GM12878 (cell line): ENCODE measurements at regions not wholly inside any gene's neighbourhood (a gene's known extent, or its start where the extent isn't known, plus 50 kb on each side); places are given as distances from the start of the nearest gene placed in this dataset.

Experiments
- ATAC-seq: fragments of 200-7000 bp; cut with Tn5 transposase; 3 replicates; pipeline ENCODE4 v1.9.1; 2020; ENCODE audit warnings: mild to moderate bottlenecking, moderate library complexity
- BruUV-seq: library from RNA; stranded (reverse); fragments of 400-500 nt; replicated peaks from 2 replicates; lab custom pipeline; 2021; lab: Mats Ljungman, UMichigan
- CTCF ChIA-PET: fragments of 300-600 bp; sonication (Branson Sonifier 250); formaldehyde crosslinking; extraction: SDS; loops from one replicate; lab custom pipeline; 2021; ENCODE audit warnings: inconsistent platforms; lab: Yijun Ruan, JAX
- POLR2A ChIA-PET: fragments of 350-600 bp; formaldehyde crosslinking; extraction: SDS; loops from one replicate; lab custom pipeline; 2021; ENCODE audit warnings: inconsistent platforms; lab: Charles Lee
- RAD21 ChIA-PET: fragments of 300-600 bp; sonication (Branson Sonifier 250); formaldehyde crosslinking; loops from one replicate; lab custom pipeline; 2023; ENCODE audit warnings: antibody characterized with exemption; ENCODE audit not compliant: unreplicated experiment; lab: Charles Lee
- SMC1A ChIA-PET: fragments of 300-600 bp; sonication (Branson Sonifier 250); formaldehyde crosslinking; loops from one replicate; lab custom pipeline; 2023; ENCODE audit not compliant: unreplicated experiment, uncharacterized antibody; lab: Charles Lee
- DNase-seq: peaks from one replicate; pipeline ENCODE4 v3.0.0-alpha.2; 2011; ENCODE audit warnings: low read depth, low spot score
- FAIRE-seq: peaks from 3 replicates; lab custom pipeline; 2011; peaks lifted over from hg19 to GRCh38; lab: Jason Lieb, UNC
- H2AFZ ChIP-seq: 2 replicates; pipeline ENCODE4 v1.6.0; 2011; ENCODE audit warnings: low read depth, low read length, control low read depth; ENCODE audit not compliant: control insufficient read depth
- H3K27ac ChIP-seq: 2 replicates; pipeline ENCODE4 v1.5.1; 2011; ENCODE audit warnings: control low read depth; ENCODE audit not compliant: control insufficient read depth, insufficient read depth
- H3K27me3 ChIP-seq, 2 experiments: replicated peaks in 1 of 2; 2 replicates each; pipeline versions ENCODE4 v1.6.0 to v1.6.1; 2011; ENCODE audit warnings: low read length in 1 of 2; ENCODE audit not compliant: control insufficient read depth in 2 of 2, insufficient read depth in 2 of 2
- H3K36me3 ChIP-seq, 2 experiments: 2 replicates each; pipeline ENCODE4 v1.5.1; 2011; ENCODE audit warnings: low read length in 1 of 2; ENCODE audit not compliant: control insufficient read depth in 2 of 2, insufficient read depth in 2 of 2
- H3K4me1 ChIP-seq: 2 replicates; pipeline ENCODE4 v1.6.1; 2011; ENCODE audit warnings: mild to moderate bottlenecking, low read length, moderate library complexity, mixed read lengths; ENCODE audit not compliant: control insufficient read depth, insufficient read depth
- H3K4me2 ChIP-seq: 2 replicates; pipeline ENCODE4 v1.6.0; 2011; ENCODE audit warnings: control low read depth; ENCODE audit not compliant: control insufficient read depth, insufficient read depth
- H3K4me3 ChIP-seq: fragments of 200-600 bp; sonication (generic); 2 replicates; pipeline ENCODE4 v1.5.1; 2016
- H3K79me2 ChIP-seq: 2 replicates; pipeline ENCODE4 v1.6.0; 2011; ENCODE audit warnings: low read length; ENCODE audit not compliant: control insufficient read depth, insufficient read depth
- H3K9ac ChIP-seq: 2 replicates; pipeline ENCODE4 v1.8.0; 2011; ENCODE audit warnings: low read length, control low read depth, mixed read lengths; ENCODE audit not compliant: control insufficient read depth, insufficient read depth
- H3K9me3 ChIP-seq: replicated peaks from 3 replicates; pipeline ENCODE4 v1.5.1; 2011; ENCODE audit warnings: mild to moderate bottlenecking, low read length; ENCODE audit not compliant: control insufficient read depth, insufficient read depth
- H4K20me1 ChIP-seq: 2 replicates; pipeline ENCODE4 v1.6.0; 2011; ENCODE audit not compliant: control insufficient read depth, insufficient read depth
- ATF7 ChIP-seq: fragments of 450-650 bp; IDR thresholded peaks from 2 replicates; pipeline ENCODE4 v1.6.1; 2016; ENCODE audit warnings: low read depth, mild to moderate bottlenecking
- BMI1 ChIP-seq: fragments of 450-650 bp; IDR thresholded peaks from 2 replicates; pipeline ENCODE4 v1.6.1; 2016; ENCODE audit warnings: mild to moderate bottlenecking, moderate library complexity, borderline replicate concordance
- BRCA1 ChIP-seq: IDR thresholded peaks from 2 replicates; pipeline ENCODE4 v1.6.1; 2011; ENCODE audit warnings: low read depth, low read length, improper control_type of control experiment
- GABPA ChIP-seq: IDR thresholded peaks from 2 replicates; pipeline ENCODE4 v1.6.1; 2014; ENCODE audit warnings: antibody characterized with exemption, low read depth, mild to moderate bottlenecking, inconsistent platforms
- JUNB ChIP-seq: IDR thresholded peaks from 2 replicates; pipeline ENCODE4 v1.6.1; 2016; ENCODE audit warnings: antibody characterized with exemption, mild to moderate bottlenecking
- MEF2A ChIP-seq: IDR thresholded peaks from 2 replicates; pipeline ENCODE4 v1.6.1; 2011; ENCODE audit warnings: low read depth, mild to moderate bottlenecking, low read length, moderate library complexity; ENCODE audit not compliant: insufficient read depth
- MTA3 ChIP-seq: IDR thresholded peaks from 2 replicates; pipeline ENCODE4 v1.6.1; 2012; ENCODE audit warnings: low read length, inconsistent platforms, borderline replicate concordance
- SP1 ChIP-seq: IDR thresholded peaks from one replicate; pipeline ENCODE4 v1.6.1; 2011; ENCODE audit warnings: low read depth, low read length
- SUPT20H ChIP-seq: IDR thresholded peaks from 2 replicates; pipeline ENCODE4 v1.6.1; 2011; ENCODE audit warnings: low read depth, mild to moderate bottlenecking, low read length, moderate library complexity, borderline replicate concordance; ENCODE audit not compliant: control insufficient read depth
- in situ Hi-C: fragments of 300-500 bp; cut with MboI; formaldehyde crosslinking; loops from 9 replicates; pipeline ENCODE4 v1.14.3; 2018; ENCODE audit warnings: mixed read lengths
- intact Hi-C: fragments of 100-400 bp; cut with micrococcal nuclease; formaldehyde crosslinking; loops from one replicate; pipeline ENCODE4 v1.14.2; 2022; ENCODE audit not compliant: unreplicated experiment
- TF ChIP-seq, protein P1 (sequence below): fragments of 450-650 bp; formaldehyde crosslinking; IDR thresholded peaks from 2 replicates; pipeline ENCODE4 v1.4.0; 2020; ENCODE audit warnings: mild to moderate bottlenecking, moderate library complexity

DNA sequence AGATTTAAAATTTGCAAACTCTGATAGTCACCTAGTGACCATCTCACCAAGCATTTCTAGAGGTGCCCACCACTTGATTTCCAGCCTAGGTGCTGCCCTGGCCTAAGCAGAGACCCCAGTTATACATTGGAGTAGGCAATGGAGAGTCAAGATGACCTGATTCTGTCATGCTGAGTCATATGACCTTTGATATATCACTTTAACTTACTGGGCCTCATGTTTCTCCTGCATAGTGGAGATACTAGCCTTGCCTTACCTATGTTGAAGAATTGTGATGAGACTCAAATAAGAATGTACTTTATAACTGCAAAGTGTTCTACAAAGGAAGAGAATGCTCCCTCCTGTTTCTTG, 75.5 kb upstream of the XCR1 start:
- intact Hi-C loops = no loop called here
- Histone ChIP-seq H4K20me1 (no peaks in the 10 kb centered on the region), H3K79me2 (no peaks in the 10 kb centered on the region), H3K36me3 (no peaks in the 10 kb centered on the region), H3K9me3 (peaks cover 3% of the 10 kb centered on the region; the same call in 2 of the 3 replicates), H3K9ac (no peak overlapping the region), H3K27me3 (no peaks in the 10 kb centered on the region), H2AFZ (no peak overlapping the region), H3K27ac (no peak overlapping the region), H3K4me1 (peaks cover 32% of the 10 kb centered on the region), H3K4me2 (no peak overlapping the region), H3K4me3 (no peak overlapping the region)
- DNase-seq = no peak
- ChIA-PET CTCF (interaction anchor here (1.6 to 7.3 kb wide), 4 partner anchors 10 to 276 kb away, joined by 4 to 51 read pairs (median 4); no protein-coding TSS in a partner anchor), POLR2A (no interaction called here), RAD21 (no interaction called here), SMC1A (interaction anchor here (1.8 to 2.8 kb wide), 2 partner anchors 84 to 268 kb away, joined by 9 to 13 read pairs; partner anchors contain the start of gene CCR5)
- TF ChIP-seq ATF7 (no peak), BMI1 (no peak), BRCA1 (no peak), MTA3 (no peak), GABPA (no peak), SUPT20H (no peak), MEF2A (no peak), JUNB (no peak), SP1 (no peak)
- TF ChIP-seq, protein P1, sequence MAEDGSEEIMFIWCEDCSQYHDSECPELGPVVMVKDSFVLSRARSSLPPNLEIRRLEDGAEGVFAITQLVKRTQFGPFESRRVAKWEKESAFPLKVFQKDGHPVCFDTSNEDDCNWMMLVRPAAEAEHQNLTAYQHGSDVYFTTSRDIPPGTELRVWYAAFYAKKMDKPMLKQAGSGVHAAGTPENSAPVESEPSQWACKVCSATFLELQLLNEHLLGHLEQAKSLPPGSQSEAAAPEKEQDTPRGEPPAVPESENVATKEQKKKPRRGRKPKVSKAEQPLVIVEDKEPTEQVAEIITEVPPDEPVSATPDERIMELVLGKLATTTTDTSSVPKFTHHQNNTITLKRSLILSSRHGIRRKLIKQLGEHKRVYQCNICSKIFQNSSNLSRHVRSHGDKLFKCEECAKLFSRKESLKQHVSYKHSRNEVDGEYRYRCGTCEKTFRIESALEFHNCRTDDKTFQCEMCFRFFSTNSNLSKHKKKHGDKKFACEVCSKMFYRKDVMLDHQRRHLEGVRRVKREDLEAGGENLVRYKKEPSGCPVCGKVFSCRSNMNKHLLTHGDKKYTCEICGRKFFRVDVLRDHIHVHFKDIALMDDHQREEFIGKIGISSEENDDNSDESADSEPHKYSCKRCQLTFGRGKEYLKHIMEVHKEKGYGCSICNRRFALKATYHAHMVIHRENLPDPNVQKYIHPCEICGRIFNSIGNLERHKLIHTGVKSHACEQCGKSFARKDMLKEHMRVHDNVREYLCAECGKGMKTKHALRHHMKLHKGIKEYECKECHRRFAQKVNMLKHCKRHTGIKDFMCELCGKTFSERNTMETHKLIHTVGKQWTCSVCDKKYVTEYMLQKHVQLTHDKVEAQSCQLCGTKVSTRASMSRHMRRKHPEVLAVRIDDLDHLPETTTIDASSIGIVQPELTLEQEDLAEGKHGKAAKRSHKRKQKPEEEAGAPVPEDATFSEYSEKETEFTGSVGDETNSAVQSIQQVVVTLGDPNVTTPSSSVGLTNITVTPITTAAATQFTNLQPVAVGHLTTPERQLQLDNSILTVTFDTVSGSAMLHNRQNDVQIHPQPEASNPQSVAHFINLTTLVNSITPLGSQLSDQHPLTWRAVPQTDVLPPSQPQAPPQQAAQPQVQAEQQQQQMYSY (CRISPR knock-in tag) = no peak
- no peak for ATAC-seq
- BruUV-seq = no TSS peak
- in situ Hi-C loops = no loop called here
- no peak for FAIRE-seq
